Esophagus muscularis mucosa (tissue), 4 donors: ENCODE measurements at regions not wholly inside any gene's neighbourhood (a gene's known extent, or its start where the extent isn't known, plus 50 kb on each side); places are given as distances from the start of the nearest gene placed in this dataset.

ENCODE experiments used
- DNase-seq: peaks from one replicate; pipeline ENCODE4 v3.0.0-alpha.2; 2017; ENCODE audit errors: extremely low spot score
- H3K27ac ChIP-seq, 4 donors: fragments of 200-600 bp; sonication (generic); replicated peaks in 1 of 4; 1 replicate in 3 of 4; 2 replicates in 1 of 4; pipeline ENCODE4 v1.5.1; 2016 to 2019; ENCODE audit warnings: mild to moderate bottlenecking in 1 of 4
- H3K27me3 ChIP-seq, 4 donors: fragments of 200-600 bp; sonication (generic); one replicate each; pipeline versions ENCODE4 v1.5.1 to v1.6.0; 2016 to 2019
- H3K36me3 ChIP-seq, 4 donors: fragments of 200-600 bp; sonication (generic); one replicate each; pipeline ENCODE4 v1.5.1; 2016 to 2019
- H3K4me1 ChIP-seq, 4 donors: fragments of 200-600 bp; sonication (generic); one replicate each; pipeline ENCODE4 v1.5.1; 2016 to 2019
- H3K4me3 ChIP-seq, 4 donors: fragments of 200-600 bp; sonication (generic); 1 replicate in 2 of 4; 2 replicates in 2 of 4; pipeline ENCODE4 v1.5.1; 2016 to 2019; ENCODE audit warnings: mild to moderate bottlenecking in 4 of 4, moderate library complexity in 1 of 4
- H3K9me3 ChIP-seq, 4 donors: fragments of 200-600 bp; sonication (generic); 1 replicate in 3 of 4; 2 replicates in 1 of 4; pipeline ENCODE4 v1.5.1; 2016 to 2019
- CTCF ChIP-seq, 3 experiments: fragments of 200-600 bp in 2 of 3; fragments of 450-650 bp in 1 of 3; sonication (generic) in 2 of 3; IDR thresholded peaks; one replicate each; pipeline ENCODE4 v1.5.1; 2017 to 2019; ENCODE audit warnings: antibody characterized with exemption in 3 of 3, mild to moderate bottlenecking in 2 of 3, moderate library complexity in 1 of 3
- EP300 ChIP-seq: sonication (generic); formaldehyde crosslinking; IDR thresholded peaks from one replicate; pipeline ENCODE4 v1.6.1; 2017; ENCODE audit warnings: antibody characterized with exemption
- POLR2A ChIP-seq: fragments of 450-650 bp; IDR thresholded peaks from one replicate; pipeline ENCODE4 v1.6.1; 2017; ENCODE audit warnings: antibody characterized with exemption, moderate library complexity, mild to moderate bottlenecking, low read depth
- POLR2AphosphoS5 ChIP-seq, 2 donors: sonication (generic); formaldehyde crosslinking; IDR thresholded peaks; one replicate each; pipeline ENCODE4 v1.6.1; 2017; ENCODE audit warnings: antibody characterized with exemption in 2 of 2
- WGBS: methylation state at CpG from one replicate; pipeline ENCODE4 v1.1.5; 2018; 5-methylcytosine and 5-hydroxymethylcytosine counted together
- intact Hi-C: fragments of 100-400 bp; cut with DNase I; formaldehyde crosslinking; loops from one replicate; pipeline ENCODE4 v1.15.1; 2023

GRCh38 chr12:60689137-60689536 is 1093.3 kb downstream of the SLC16A7 start:
- Histone ChIP-seq H3K4me3 (no peak overlapping the region), H3K36me3 (no peaks in the 10 kb centered on the region), H3K27me3 (no peaks in the 10 kb centered on the region), H3K27ac (no peak overlapping the region), H3K9me3 (no peaks in the 10 kb centered on the region), H3K4me1 (no peaks in the 10 kb centered on the region)
- intact Hi-C loops = no loop called here
- TF ChIP-seq CTCF (IDR thresholded peaks at IDR 0.05) (no peak), POLR2A (no peak), POLR2AphosphoS5 (IDR thresholded peaks at IDR 0.05) (no peak), EP300 (no peak)
- no peak for DNase-seq

- Histone ChIP-seq H3K27ac (no peak overlapping the region), H3K9me3 (no peaks in the 10 kb centered on the region), H3K4me1 (no peaks in the 10 kb centered on the region), H3K36me3 (no peaks in the 10 kb centered on the region), H3K4me3 (no peak overlapping the region), H3K27me3 (no peaks in the 10 kb centered on the region)
- no peak for DNase-seq
- TF ChIP-seq POLR2A = no peak
- no peak for TF ChIP-seq EP300
- TF ChIP-seq POLR2AphosphoS5 (IDR thresholded peaks at IDR 0.05) = no peak
- TF ChIP-seq CTCF (IDR thresholded peaks at IDR 0.05) = no peak
- intact Hi-C loops = no loop called here
- WGBS = 81% methylated on average over 1 of the region's 1 CpG
These were observed 1097.3 kb downstream of the SLC16A7 start for GRCh38 chr12:60693019-60693626.

GRCh38 chr12:60704171-60704914 is 1108.5 kb downstream of the SLC16A7 start:
- 74% methylated on average over 4 of the region's 4 CpGs for WGBS
- intact Hi-C loops = no loop called here
- TF ChIP-seq CTCF (IDR thresholded peaks at IDR 0.05) (no peak), POLR2A (no peak), EP300 (no peak), POLR2AphosphoS5 (IDR thresholded peaks at IDR 0.05) (no peak)

GRCh38 chr12:60710246-60710645 is 1114.4 kb downstream of the SLC16A7 start:
- Histone ChIP-seq H3K9me3 (peaks cover 0 to 6% (median 0%) of the 10 kb centered on the region in 4 donors), H3K4me3 (no peak overlapping the region), H3K27me3 (no peaks in the 10 kb centered on the region), H3K36me3 (no peaks in the 10 kb centered on the region), H3K4me1 (peaks cover 0 to 5% (median 0%) of the 10 kb centered on the region in 4 donors), H3K27ac (no peak overlapping the region)
- 50% methylated on average over 1 of the region's 1 CpG for WGBS
- intact Hi-C loops = no loop called here
- DNase-seq = no peak
- TF ChIP-seq EP300 = no peak
- TF ChIP-seq CTCF (IDR thresholded peaks at IDR 0.05) = no peak
- TF ChIP-seq POLR2A = no peak
- no peak for TF ChIP-seq POLR2AphosphoS5 (IDR thresholded peaks at IDR 0.05)

More at GRCh38 chr12:60704171-60704914, 1108.5 kb downstream of the SLC16A7 start:
- Histone ChIP-seq H3K4me1 (no peaks in the 10 kb centered on the region), H3K27me3 (no peaks in the 10 kb centered on the region), H3K27ac (no peak overlapping the region), H3K36me3 (no peaks in the 10 kb centered on the region), H3K4me3 (no peak overlapping the region), H3K9me3 (peaks cover 0 to 6% (median 0%) of the 10 kb centered on the region in 4 donors)
- no peak for DNase-seq
